ENCODE measurements at regions not wholly inside any gene's neighbourhood (a gene's known extent, or its start where the extent isn't known, plus 50 kb on each side); places are given as distances from the start of the nearest gene placed in this dataset.
"Not testable (repeated sequence)": the region's sequence is repeated elsewhere in the genome, so short reads cannot be mapped to it uniquely, and the experiment has no call there.

DNA sequence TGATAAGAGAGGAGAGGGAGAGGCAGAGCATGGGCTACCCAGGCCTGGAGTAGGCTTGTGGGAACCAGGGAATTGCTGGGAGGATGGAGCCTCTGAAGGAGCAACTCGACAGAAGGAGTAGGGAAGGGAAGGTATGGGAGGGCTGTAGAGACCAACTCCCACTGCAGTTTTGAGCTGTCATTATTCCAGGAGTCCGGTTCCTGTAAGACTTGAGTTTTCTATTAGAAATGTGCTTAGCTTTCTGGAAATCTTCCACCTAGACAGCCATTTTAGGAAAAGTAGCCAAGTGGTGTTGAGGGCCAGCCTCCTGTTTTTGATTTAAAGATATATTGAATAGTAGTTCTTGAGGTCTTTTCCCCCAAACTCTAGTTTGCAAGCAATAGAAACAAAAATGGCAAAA is 323.5 kb downstream of the LRRC70 start:
- no peak for DNase-seq (ENCODE audit: low read depth)
- no peak overlapping the region for H3K4me3 ChIP-seq (ENCODE audit: control insufficient read depth, low read depth, low read length)
- no peak for TF ChIP-seq CTCF (conservative IDR thresholded peaks at IDR 0.05; ENCODE audit: control insufficient read depth, insufficient read depth, low read depth, low read length)

DNA sequence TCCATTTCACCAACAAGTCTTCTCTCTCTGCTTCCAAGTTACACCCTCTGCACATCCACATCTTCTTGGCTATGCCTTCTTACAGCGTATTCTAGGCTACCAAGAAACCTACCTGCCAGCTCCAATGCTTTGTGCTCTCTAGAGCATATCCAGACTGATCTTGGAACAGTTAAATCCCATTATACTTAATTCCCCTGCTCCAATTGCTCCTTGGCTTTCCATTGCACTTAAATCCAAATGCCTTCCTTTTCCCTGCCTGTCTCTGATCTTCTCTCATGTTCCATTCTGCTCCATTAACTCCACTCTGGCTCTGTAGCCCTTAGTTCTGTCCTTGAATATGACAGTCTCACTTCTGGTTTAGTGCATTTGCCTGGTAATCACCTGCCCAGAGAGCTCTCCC is 322.4 kb downstream of the LRRC70 start:
- no peak for DNase-seq (ENCODE audit: low read depth)
- no peak overlapping the region for H3K4me3 ChIP-seq (ENCODE audit: control insufficient read depth, low read depth, low read length)
- TF ChIP-seq CTCF (conservative IDR thresholded peaks at IDR 0.05; ENCODE audit: control insufficient read depth, insufficient read depth, low read depth, low read length), result no peak

- no peak for DNase-seq (ENCODE audit: low read depth)
- H3K4me3 ChIP-seq (ENCODE audit: control insufficient read depth, low read depth, low read length), result no peak overlapping the region
- no peak for TF ChIP-seq CTCF (conservative IDR thresholded peaks at IDR 0.05; ENCODE audit: control insufficient read depth, insufficient read depth, low read depth, low read length)
Measured at GRCh38 chr5:62896121-62896893, 317.7 kb downstream of the LRRC70 start.

DNA sequence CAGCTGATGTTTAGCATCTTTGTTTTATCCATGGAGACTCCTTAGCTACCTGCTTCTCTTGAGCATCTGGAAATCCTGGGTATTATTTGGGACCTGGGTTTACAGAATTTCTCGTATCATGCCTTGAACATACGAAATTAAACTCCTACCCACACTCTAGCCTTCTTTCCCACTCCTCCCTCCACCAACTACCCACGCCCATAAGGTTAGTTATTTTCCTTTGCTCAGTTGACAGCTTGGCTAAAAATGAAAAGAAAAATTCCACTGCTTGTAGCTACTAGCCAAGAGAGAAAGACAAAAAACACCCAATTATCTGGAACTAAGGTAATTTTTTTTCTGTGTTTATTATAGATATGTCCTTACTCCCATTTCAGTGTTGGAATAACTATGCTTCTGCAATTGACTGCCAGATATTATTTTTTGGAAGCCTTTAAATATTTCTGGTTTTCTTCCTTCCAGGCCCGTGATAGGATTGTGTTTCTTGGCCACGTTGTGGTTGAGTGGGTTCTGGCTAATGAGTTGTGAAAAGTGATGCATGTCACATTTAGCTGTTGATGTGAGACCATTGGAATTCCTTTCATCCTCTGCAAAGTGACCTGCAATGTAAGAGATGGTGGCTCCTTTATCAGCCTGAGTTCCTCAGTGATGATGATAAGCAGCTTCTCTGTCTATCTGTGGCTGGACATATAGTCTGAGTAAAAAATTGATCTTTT is 308.1 kb downstream of the LRRC70 start:
- DNase-seq (ENCODE audit: low read depth), result no peak
- no peak overlapping the region for H3K4me3 ChIP-seq (ENCODE audit: control insufficient read depth, low read depth, low read length)
- no peak for TF ChIP-seq CTCF (conservative IDR thresholded peaks at IDR 0.05; ENCODE audit: control insufficient read depth, insufficient read depth, low read depth, low read length)

GRCh38 chr5:62837330-62837729 is 258.7 kb downstream of the LRRC70 start:
- not testable (repeated sequence) for DNase-seq (ENCODE audit: low read depth); H3K4me3 ChIP-seq (ENCODE audit: control insufficient read depth, low read depth, low read length)

DNA sequence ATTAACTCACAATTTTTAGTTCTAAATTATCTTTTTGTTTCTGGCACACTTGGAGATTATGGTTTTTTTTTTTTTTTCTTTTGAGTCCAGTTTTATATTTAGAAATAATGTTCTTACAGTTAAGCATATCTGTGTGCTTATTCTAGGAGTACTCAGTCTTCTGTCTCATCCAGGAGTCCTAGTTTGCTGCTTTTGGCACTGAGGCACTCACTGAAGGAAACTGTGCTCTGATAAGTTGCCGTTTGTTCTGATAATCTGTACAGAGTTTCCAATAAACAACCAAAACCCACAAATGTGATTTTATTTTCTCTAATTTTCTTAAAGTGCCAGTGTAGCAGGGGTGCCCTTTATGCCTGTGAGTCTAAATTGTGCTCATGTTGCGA is 251.0 kb downstream of the LRRC70 start:
- TF ChIP-seq CTCF (conservative IDR thresholded peaks at IDR 0.05; ENCODE audit: control insufficient read depth, insufficient read depth, low read depth, low read length), result no peak
- H3K4me3 ChIP-seq (ENCODE audit: control insufficient read depth, low read depth, low read length), result no peak overlapping the region
- no peak for DNase-seq (ENCODE audit: low read depth)

DNA sequence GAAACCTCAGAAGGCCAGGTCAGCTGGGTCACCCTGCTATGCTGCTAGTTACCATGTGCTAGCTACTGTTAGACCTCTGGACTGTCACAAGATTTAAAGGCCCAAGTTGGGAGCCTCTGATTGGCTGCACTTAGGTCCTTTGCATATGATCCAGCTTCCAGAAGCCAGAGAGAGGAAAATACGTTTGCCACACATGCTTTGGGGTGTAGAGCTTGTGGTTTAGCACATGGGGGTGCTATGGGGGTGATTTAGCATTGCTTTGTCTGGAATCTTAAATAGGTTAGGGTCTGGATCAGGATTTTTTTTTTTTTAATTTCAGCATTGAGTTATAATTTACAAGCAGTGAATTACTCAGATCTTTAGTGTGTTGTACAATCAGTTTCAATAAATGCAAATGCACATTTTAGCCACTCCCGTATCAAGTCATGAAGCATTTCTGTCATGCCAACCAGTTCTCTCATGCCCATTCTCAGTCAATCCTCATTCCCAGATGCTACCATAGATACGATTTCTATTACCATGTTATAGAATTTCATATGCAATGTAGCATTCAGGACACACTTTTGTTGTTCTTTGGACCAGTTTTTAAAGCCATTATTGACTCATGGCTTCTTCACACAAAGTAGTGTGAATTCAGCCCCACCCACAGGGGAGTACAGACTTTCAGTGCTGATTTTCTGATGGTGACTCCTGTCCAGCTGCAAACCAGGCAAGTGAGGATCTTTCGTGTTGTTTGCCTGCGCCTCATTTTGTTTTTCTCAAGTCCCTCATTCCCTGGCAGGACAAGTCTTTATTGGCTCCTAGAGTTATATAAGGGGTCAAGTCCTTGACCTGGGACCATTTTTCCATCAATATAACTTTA is 250.4 kb downstream of the LRRC70 start:
- H3K4me3 ChIP-seq (ENCODE audit: control insufficient read depth, low read depth, low read length), result no peak overlapping the region
- no peak for DNase-seq (ENCODE audit: low read depth)
- TF ChIP-seq CTCF (conservative IDR thresholded peaks at IDR 0.05; ENCODE audit: control insufficient read depth, insufficient read depth, low read depth, low read length), result no peak

Data from fibroblast of mammary gland (primary cell).